ENCODE measurements at regions not wholly inside any gene's neighbourhood (a gene's known extent, or its start where the extent isn't known, plus 50 kb on each side); places are given as distances from the start of the nearest gene placed in this dataset.
"Not testable (repeated sequence)": the region's sequence is repeated elsewhere in the genome, so short reads cannot be mapped to it uniquely, and the experiment has no call there.

DNA sequence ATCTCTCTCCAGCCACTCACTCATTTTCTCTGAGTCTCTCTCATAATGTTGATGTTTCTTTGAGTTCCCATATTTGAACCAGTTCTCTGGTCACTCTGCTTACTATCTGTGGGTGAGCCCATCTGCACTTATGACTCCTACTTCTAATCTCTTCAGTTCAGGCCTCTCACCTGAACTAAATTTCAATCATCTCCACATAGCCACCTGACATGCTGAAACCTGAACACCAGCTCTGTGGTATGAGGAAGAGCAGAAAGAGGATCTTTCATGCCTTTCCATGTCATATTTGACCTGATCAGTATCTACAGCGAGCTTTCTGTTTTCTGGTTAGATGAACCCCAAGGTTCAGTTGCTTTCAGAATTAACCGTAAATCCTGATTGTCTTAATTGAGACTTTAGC is 122.2 kb upstream of the ESX1 start:
- no peak for DNase-seq (ENCODE audit: low spot score)

DNA sequence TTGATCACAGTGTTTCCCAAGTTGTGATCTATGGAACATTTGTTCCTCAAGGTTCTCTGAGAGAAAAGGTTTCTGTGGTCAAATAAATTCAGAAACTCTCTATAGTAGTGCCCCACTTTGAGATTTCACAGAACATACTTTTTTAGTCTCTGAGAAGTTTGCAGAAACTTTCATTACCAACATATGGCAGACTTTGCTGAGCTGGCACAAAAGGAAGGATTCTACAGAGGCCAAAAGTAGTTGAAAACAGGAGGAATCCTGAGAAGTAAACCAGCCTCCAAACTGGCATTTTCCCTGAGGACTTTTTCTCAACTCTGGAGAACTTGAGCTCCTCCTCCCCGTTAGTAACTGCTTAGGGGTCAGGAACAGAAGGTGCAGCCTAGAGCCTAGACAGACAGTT is 117.8 kb upstream of the ESX1 start:
- DNase-seq (ENCODE audit: low spot score) = no peak

GRCh38 chrX:104370089-104370488 is 115.4 kb upstream of the ESX1 start:
- peak; percentile 0 for DNase-seq (ENCODE audit: low spot score)

DNA sequence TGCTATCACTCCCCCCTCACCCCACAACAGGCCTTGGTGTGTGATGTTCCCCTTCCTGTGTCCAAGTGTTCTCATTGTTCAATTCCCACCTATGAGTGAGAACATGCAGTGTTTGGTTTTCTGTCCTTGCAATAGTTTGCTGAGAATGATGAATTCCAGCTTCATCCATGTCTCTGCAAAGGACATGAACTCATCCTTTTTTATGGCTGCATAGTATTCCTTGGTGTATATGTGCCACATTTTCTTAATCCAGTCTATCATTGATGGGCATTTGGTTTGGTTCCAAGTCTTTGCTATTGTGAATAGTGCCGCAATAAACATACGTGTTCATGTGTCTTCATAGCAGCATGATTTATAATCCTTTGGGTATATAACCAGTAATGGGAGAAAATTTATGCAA is 106.0 kb upstream of the ESX1 start:
- not testable (repeated sequence) for DNase-seq (ENCODE audit: low spot score)

GRCh38 chrX:104359124-104359523 is 104.4 kb upstream of the ESX1 start:
- no peak for DNase-seq (ENCODE audit: low spot score)

DNA sequence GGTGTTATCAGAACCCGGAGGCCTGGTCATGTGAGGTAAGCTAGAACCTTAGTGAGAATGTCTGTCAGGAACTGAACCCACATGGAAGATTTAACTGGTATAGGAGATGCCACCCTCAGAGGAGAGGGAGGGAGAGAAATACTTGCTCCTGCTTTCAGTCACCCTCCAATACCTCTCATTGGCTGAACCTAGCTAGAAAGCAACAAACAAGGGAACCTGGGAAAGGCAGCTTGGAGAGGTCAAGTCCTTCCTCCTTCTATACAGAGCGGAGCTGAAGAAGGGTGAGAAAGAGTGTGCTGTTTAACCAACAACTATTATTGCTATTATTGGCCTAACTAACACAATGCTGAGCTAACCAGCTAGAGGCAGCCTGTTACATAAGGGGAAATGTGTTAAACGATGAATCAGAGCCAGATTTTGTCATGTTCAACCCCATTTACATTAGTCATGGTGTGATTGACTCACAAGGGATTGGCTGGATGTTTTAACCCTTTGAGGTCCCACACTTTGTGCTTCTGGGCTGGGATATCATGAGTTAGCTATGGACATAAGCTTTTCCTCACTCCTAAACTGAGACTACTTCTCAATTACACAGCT is 96.5 kb upstream of the ESX1 start:
- DNase-seq (ENCODE audit: low spot score) = no peak

DNA sequence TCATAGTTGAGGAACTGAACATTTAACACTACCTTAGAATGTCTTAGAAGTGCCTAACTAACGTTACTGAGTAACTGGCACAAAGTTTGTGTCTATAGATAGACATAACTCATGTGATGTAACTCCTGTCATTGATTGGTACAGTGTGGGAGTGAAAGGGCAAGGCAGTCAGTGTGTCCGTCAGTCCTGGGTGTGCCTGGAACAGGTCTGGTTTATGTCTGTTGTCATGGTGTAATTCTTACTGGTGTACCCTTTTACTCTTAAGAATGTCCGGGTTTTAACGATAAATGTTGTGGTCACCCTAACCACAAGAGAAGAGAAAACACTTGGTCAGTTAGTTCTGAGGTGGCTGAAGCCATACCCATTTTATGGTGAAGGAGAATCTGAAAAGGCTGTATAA is 93.1 kb upstream of the ESX1 start:
- DNase-seq (ENCODE audit: low spot score) = no peak

GRCh38 chrX:104343428-104344129 is 88.8 kb upstream of the ESX1 start:
- DNase-seq (ENCODE audit: low spot score) = peak; percentile 68

DNA sequence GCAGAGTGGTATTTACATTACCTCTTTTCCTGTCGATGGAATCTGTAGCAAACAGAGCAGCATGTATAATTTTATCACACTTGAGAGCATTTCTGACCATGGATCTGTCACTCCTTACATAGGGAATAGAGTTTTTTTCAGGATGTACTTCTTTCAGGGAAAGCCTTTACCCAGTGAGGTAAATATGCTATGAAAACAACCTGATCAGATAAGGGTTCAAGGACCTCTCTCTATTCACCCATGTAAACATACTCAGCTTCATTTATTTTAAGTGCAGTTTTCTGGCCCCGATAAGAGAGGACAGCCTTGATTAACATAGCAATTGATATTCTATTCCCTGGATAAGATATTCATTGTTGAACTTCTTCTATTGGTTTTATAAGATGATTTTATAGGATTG is 87.3 kb upstream of the ESX1 start:
- no peak for DNase-seq (ENCODE audit: low spot score)

- DNase-seq (ENCODE audit: low spot score) = no peak
Observed at GRCh38 chrX:104335756-104336155, 81.0 kb upstream of the ESX1 start.

DNA sequence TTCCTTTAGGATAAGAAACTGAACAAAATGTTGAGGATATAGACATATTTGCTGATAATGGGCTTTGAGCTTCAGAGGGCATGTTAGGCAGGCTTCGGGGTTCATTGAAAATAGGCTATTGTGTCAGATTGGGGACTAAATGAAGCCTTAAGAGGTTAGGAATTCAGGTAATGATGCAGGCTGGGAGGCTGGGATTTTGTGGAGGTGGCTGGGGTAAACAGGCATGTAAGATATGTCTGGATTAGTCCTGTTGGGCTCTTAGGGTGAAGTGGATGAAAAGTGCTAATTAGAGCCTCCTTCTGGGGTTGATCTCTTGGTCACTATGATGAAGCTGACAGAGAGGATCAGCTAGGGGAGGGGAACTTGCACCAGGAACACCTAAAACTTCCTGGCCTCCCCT is 80.2 kb upstream of the ESX1 start:
- no peak for DNase-seq (ENCODE audit: low spot score)

GRCh38 chrX:104330966-104331365 is 76.2 kb upstream of the ESX1 start:
- no peak for DNase-seq (ENCODE audit: low spot score)

GRCh38 chrX:104329731-104330130 is 75.0 kb upstream of the ESX1 start:
- DNase-seq (ENCODE audit: low spot score) = no peak

GRCh38 chrX:104325213-104325585 is 70.5 kb upstream of the ESX1 start:
- DNase-seq (ENCODE audit: low spot score) = no peak

- no peak for DNase-seq (ENCODE audit: low spot score)
Observed at GRCh38 chrX:104324461-104325212, 69.9 kb upstream of the ESX1 start.

DNA sequence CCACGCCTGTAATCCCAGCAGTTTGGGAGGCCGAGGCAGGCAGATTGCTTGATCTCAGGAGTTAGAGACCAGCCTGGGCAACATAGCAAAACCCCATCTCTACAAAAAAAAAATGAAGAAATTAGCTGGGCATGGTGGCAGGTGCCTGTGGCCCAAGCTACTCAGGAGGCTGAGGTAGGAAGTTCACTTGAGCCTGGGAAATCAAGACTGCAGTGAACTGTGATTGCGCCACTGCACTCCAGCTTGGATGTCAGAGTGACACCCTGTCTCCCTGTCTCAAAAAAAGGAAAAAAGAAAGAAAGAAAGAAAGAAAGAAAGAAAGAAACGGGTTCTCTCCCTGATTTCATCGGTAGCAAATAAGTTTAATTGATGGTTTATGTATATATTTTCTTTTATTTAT is 64.6 kb upstream of the ESX1 start:
- no peak for DNase-seq (ENCODE audit: low spot score)

- no peak for DNase-seq (ENCODE audit: low spot score)
Observed at GRCh38 chrX:104318330-104319009, 63.7 kb upstream of the ESX1 start.

GRCh38 chrX:104316739-104317138 is 62.0 kb upstream of the ESX1 start:
- no peak for DNase-seq (ENCODE audit: low spot score)

- DNase-seq (ENCODE audit: low spot score) = no peak
Observed at GRCh38 chrX:104315555-104315954, 60.8 kb upstream of the ESX1 start.

DNA sequence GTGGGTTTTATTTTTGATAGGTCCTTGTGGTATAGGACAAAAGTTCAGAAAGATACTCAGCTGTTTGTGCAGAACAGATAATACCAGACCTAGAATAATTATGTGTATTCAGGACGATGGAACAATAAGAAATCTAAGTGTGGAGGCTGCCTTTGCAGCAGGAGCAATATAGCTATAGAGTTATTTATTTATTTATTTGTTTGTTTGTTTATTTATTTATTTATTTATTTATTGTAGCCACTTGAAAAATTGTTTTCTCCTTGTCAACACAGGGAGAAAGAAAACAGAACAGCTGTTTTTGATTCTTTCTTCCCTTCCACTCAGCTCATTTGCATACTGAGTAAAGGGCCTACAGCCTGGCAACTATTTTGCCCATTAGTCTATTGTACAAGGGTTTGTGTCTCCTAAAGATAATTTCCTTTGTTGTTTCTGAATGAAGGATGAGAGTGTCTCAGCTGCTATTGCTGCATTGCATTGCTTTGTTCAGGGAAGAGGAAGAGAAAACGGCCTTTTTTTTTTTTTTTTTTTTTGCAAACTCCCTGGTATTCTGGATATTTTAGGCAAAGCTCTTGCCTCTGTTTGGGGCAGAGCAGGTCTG is 56.0 kb upstream of the ESX1 start:
- DNase-seq (ENCODE audit: low spot score) = no peak

DNA sequence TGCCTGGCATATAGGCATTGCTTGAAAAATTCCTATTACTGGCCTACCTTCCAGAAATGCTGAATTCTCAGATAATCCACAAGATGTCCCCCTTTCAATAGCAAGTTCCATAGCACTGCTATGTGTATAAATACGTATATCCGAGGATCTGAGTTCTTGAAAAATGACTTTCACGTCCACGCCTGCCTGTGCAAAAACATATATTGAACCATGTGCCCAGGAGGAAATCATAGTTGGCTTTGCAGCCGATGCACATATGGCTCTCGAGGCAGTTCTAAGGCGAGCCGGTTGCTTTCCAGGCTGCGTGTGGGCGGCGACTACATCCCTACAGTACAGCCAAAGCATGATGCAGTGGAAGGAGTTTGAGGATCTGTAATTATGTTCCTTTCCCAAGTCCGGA is 55.4 kb upstream of the ESX1 start:
- DNase-seq (ENCODE audit: low spot score) = peak; percentile 1

DNA sequence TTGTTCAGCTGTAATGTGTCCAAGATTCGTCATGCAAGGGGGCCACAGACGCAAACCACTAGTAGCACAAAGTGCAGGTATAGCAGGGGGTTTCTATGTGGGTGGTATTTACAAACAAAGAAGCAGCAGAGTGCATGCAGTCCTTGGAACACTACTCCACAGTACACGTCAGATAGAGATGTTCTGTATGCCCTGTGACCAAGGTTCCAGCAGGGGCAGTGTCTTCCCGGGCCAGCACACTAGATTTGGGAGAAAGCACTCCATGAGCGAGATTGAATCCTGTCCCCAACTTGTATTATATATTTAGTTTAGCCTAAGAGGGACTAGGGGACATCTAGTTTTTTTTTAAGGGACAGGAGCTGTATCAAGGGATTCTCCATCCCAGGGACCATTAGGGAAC is 54.4 kb upstream of the ESX1 start:
- DNase-seq (ENCODE audit: low spot score) = no peak

GRCh38 chrX:104307341-104307740 is 52.6 kb upstream of the ESX1 start:
- no peak for DNase-seq (ENCODE audit: low spot score)
